ENCODE measurements at regions not wholly inside any gene's neighbourhood (a gene's known extent, or its start where the extent isn't known, plus 50 kb on each side); places are given as distances from the start of the nearest gene placed in this dataset.

GRCh38 chr7:115435178-115435577, 513.3 kb downstream of the MDFIC start:
- Histone ChIP-seq H3K4me3 (ENCODE audit: low read length) (no peak overlapping the region), H3K36me3 (ENCODE audit: control insufficient read depth, insufficient read depth, low read length) (no peaks in the 10 kb centered on the region), H3K4me1 (ENCODE audit: control insufficient read depth, insufficient read depth, low read length) (no peaks in the 10 kb centered on the region), H3K27me3 (ENCODE audit: control insufficient read depth, insufficient read depth, low read length, poor library complexity, severe bottlenecking) (no peaks in the 10 kb centered on the region), H3K27ac (ENCODE audit: low read depth, low read length) (no peak overlapping the region), H3K9me3 (ENCODE audit: control insufficient read depth, low read length) (no peaks in the 10 kb centered on the region), H3K9ac (ENCODE audit: extremely low read depth, low read length, poor library complexity, severe bottlenecking) (no peak overlapping the region)
- Mint-ChIP-seq H3K27ac (no peak overlapping the region), H3K4me3 (no peak overlapping the region), H3K36me3 (ENCODE audit: low read depth) (no peaks in the 10 kb centered on the region), H3K27me3 (ENCODE audit: insufficient read depth) (no peaks in the 10 kb centered on the region), H3K4me1 (peaks cover 4% of the 10 kb centered on the region), H3K9me3 (no peaks in the 10 kb centered on the region)
- no peak for DNase-seq
- no peak for TF ChIP-seq CTCF (conservative IDR thresholded peaks at IDR 0.05)
- 100% methylated on average over 1 of the region's 1 CpG for WGBS, 2 experiments (ENCODE audit: insufficient coverage in 1 of 2, insufficient read length in 1 of 2)

GRCh38 chr7:115429918-115430317, 508.0 kb downstream of the MDFIC start:
- Histone ChIP-seq H3K36me3 (ENCODE audit: control insufficient read depth, insufficient read depth, low read length) (no peaks in the 10 kb centered on the region), H3K4me1 (ENCODE audit: control insufficient read depth, insufficient read depth, low read length) (no peaks in the 10 kb centered on the region), H3K9me3 (ENCODE audit: control insufficient read depth, low read length) (no peaks in the 10 kb centered on the region), H3K9ac (ENCODE audit: extremely low read depth, low read length, poor library complexity, severe bottlenecking) (no peak overlapping the region), H3K27me3 (ENCODE audit: control insufficient read depth, insufficient read depth, low read length, poor library complexity, severe bottlenecking) (no peaks in the 10 kb centered on the region), H3K4me3 (ENCODE audit: low read length) (no peak overlapping the region), H3K27ac (ENCODE audit: low read depth, low read length) (no peak overlapping the region)
- Mint-ChIP-seq H3K36me3 (ENCODE audit: low read depth) (no peaks in the 10 kb centered on the region), H3K27ac (no peak overlapping the region), H3K4me3 (no peak overlapping the region), H3K4me1 (peaks cover 4% of the 10 kb centered on the region), H3K27me3 (ENCODE audit: insufficient read depth) (no peaks in the 10 kb centered on the region), H3K9me3 (no peaks in the 10 kb centered on the region)
- 93 to 100% methylated on average over 2 to 3 of the region's 3 CpGs for WGBS, 2 experiments (ENCODE audit: insufficient coverage in 1 of 2, insufficient read length in 1 of 2)
- DNase-seq = no peak
- TF ChIP-seq CTCF (conservative IDR thresholded peaks at IDR 0.05) = no peak

GRCh38 chr7:115417662-115418061, 495.8 kb downstream of the MDFIC start:
- Histone ChIP-seq H3K27ac (ENCODE audit: low read depth, low read length) (no peak overlapping the region), H3K9ac (ENCODE audit: extremely low read depth, low read length, poor library complexity, severe bottlenecking) (no peak overlapping the region), H3K4me3 (ENCODE audit: low read length) (no peak overlapping the region), H3K4me1 (ENCODE audit: control insufficient read depth, insufficient read depth, low read length) (no peaks in the 10 kb centered on the region), H3K36me3 (ENCODE audit: control insufficient read depth, insufficient read depth, low read length) (no peaks in the 10 kb centered on the region), H3K9me3 (ENCODE audit: control insufficient read depth, low read length) (no peaks in the 10 kb centered on the region), H3K27me3 (ENCODE audit: control insufficient read depth, insufficient read depth, low read length, poor library complexity, severe bottlenecking) (no peaks in the 10 kb centered on the region)
- TF ChIP-seq CTCF (conservative IDR thresholded peaks at IDR 0.05) = no peak
- 87 to 90% methylated on average over 4 of the region's 4 CpGs for WGBS, 2 experiments (ENCODE audit: insufficient coverage in 1 of 2, insufficient read length in 1 of 2)
- Mint-ChIP-seq H3K27ac (no peak overlapping the region), H3K9me3 (peaks cover 1% of the 10 kb centered on the region), H3K36me3 (ENCODE audit: low read depth) (no peaks in the 10 kb centered on the region), H3K4me3 (no peak overlapping the region), H3K27me3 (ENCODE audit: insufficient read depth) (no peaks in the 10 kb centered on the region), H3K4me1 (no peaks in the 10 kb centered on the region)
- peak; percentile 51 for DNase-seq

All from endodermal cell (in vitro differentiated cells).